ENCODE measurements at regions not wholly inside any gene's neighbourhood (a gene's known extent, or its start where the extent isn't known, plus 50 kb on each side); places are given as distances from the start of the nearest gene placed in this dataset.

DNA sequence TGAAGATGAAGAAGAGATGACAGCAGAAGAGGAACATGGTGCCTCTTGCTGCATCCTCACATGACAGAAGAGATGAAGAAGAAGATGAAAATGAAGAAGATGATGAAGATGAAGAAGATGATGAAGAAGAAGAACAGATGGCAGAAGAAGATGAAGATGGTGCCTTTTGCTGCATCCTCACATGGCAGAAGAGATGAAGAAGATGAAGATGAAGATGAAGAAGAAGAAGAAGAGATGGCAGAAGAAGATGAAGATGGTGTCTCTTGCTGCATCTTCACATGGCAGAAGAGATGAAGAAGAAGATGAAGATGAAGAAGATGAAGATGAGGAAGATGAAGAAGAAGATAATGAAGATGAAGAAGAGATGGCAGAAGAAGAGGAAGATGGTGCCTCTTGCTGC lies 63.7 kb upstream of the HPF1 start:
- no peaks in the 10 kb centered on the region for H3K9me3 ChIP-seq (ENCODE audit: low read length)
- in situ Hi-C loops (cut with HindIII; ENCODE audit: extremely low pct_ligation_motif_present, low pct_unique_long_range_greater_than_20kb) (no loop called here), intact Hi-C loops (cut with micrococcal nuclease; ENCODE audit: unreplicated experiment) (no loop called here)
- no peak overlapping the region for H3K9ac ChIP-seq (ENCODE audit: insufficient read depth, low read depth, low read length)
- POLR2A ChIA-PET: no interaction called here
- ATAC-seq: no peak
- no peaks in the 10 kb centered on the region for H3K79me2 ChIP-seq (ENCODE audit: insufficient read depth, low read length)
- no peak for DNase-seq (ENCODE audit: low spot score)
- CTCF ChIA-PET (ENCODE audit: low intra/inter-chr PET ratio, low total read pairs): no interaction called here
- H2AFZ ChIP-seq (ENCODE audit: low read length): no peak overlapping the region
- no peaks in the 10 kb centered on the region for H3K27me3 ChIP-seq (ENCODE audit: control insufficient read depth in 1 of 2, insufficient read depth in 2 of 2, low read length in 2 of 2)
- H3K4me1 ChIP-seq (ENCODE audit: insufficient read depth, low read length): no peaks in the 10 kb centered on the region
- H3K4me3 ChIP-seq (replicated peaks in 1 of 3; ENCODE audit: insufficient read depth in 1 of 3, low read depth in 2 of 3, low read length in 3 of 3): no peak overlapping the region
- H3K4me2 ChIP-seq (ENCODE audit: low read depth, low read length): no peak overlapping the region
- H3K27ac ChIP-seq (ENCODE audit: extremely low read length, insufficient read depth, low read length): no peak overlapping the region
- no peak for FAIRE-seq
- no peaks in the 10 kb centered on the region for H4K20me1 ChIP-seq (ENCODE audit: insufficient read depth, low read length)
- H3K36me3 ChIP-seq (replicated peaks in 1 of 2; ENCODE audit: control insufficient read depth in 1 of 2, insufficient read depth in 2 of 2, low read length in 2 of 2): no peaks in the 10 kb centered on the region
- TF ChIP-seq ZNF496 (CRISPR knock-in tag; IDR thresholded peaks at IDR 0.05; ENCODE audit: insufficient replicate concordance): no peak
- TF ChIP-seq MXD4 (CRISPR knock-in tag; IDR thresholded peaks at IDR 0.05): no peak
- TF ChIP-seq RBFOX2 (IDR thresholded peaks at IDR 0.05; ENCODE audit: low read depth, low read length): no peak
- no peak for TF ChIP-seq KLF11 (CRISPR knock-in tag; IDR thresholded peaks at IDR 0.05)
- no peak for TF ChIP-seq ZNF589 (CRISPR knock-in tag; conservative IDR thresholded peaks at IDR 0.05)
- TF ChIP-seq MXI1 (IDR thresholded peaks at IDR 0.05; ENCODE audit: borderline replicate concordance, low read depth, low read length): no peak
- TF ChIP-seq, protein P1, sequence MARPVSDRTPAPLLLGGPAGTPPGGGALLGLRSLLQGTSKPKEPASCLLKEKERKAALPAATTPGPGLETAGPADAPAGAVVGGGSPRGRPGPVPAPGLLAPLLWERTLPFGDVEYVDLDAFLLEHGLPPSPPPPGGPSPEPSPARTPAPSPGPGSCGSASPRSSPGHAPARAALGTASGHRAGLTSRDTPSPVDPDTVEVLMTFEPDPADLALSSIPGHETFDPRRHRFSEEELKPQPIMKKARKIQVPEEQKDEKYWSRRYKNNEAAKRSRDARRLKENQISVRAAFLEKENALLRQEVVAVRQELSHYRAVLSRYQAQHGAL (CRISPR knock-in tag; IDR thresholded peaks at IDR 0.05; ENCODE audit: not compliant biosample characterization): no peak
- no peak for TF ChIP-seq CBX2 (IDR thresholded peaks at IDR 0.05; ENCODE audit: low read depth, low read length)
- TF ChIP-seq CBX2 (CRISPR knock-in tag; IDR thresholded peaks at IDR 0.05; ENCODE audit: low read depth): no peak
- TF ChIP-seq GATAD2A (CRISPR knock-in tag; IDR thresholded peaks at IDR 0.05): no peak
- TF ChIP-seq ZC3H13 (CRISPR knock-in tag; IDR thresholded peaks at IDR 0.05): no peak
- TF ChIP-seq JDP2 (CRISPR knock-in tag; IDR thresholded peaks at IDR 0.05; ENCODE audit: borderline replicate concordance): no peak
- no peak for TF ChIP-seq ZKSCAN8 (CRISPR knock-in tag; IDR thresholded peaks at IDR 0.05; ENCODE audit: borderline replicate concordance)
- no peak for TF ChIP-seq RFXAP (CRISPR knock-in tag; IDR thresholded peaks at IDR 0.05; ENCODE audit: borderline replicate concordance)
- no peak for TF ChIP-seq MYNN (CRISPR knock-in tag; IDR thresholded peaks at IDR 0.05; ENCODE audit: low read depth)
- TF ChIP-seq, protein P2, sequence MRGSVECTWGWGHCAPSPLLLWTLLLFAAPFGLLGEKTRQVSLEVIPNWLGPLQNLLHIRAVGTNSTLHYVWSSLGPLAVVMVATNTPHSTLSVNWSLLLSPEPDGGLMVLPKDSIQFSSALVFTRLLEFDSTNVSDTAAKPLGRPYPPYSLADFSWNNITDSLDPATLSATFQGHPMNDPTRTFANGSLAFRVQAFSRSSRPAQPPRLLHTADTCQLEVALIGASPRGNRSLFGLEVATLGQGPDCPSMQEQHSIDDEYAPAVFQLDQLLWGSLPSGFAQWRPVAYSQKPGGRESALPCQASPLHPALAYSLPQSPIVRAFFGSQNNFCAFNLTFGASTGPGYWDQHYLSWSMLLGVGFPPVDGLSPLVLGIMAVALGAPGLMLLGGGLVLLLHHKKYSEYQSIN (CRISPR knock-in tag; IDR thresholded peaks at IDR 0.05; ENCODE audit: borderline replicate concordance): no peak
- BruUV-seq (replicated peaks): no TSS peak

Data from HepG2 (cell line).